Right kidney (tissue), 1 donor: ENCODE measurements at regions not wholly inside any gene's neighbourhood (a gene's known extent, or its start where the extent isn't known, plus 50 kb on each side); places are given as distances from the start of the nearest gene placed in this dataset.

ENCODE experiments used
- DNase-seq: peaks from one replicate; pipeline ENCODE4 v3.0.0-alpha.2; 2016

DNA sequence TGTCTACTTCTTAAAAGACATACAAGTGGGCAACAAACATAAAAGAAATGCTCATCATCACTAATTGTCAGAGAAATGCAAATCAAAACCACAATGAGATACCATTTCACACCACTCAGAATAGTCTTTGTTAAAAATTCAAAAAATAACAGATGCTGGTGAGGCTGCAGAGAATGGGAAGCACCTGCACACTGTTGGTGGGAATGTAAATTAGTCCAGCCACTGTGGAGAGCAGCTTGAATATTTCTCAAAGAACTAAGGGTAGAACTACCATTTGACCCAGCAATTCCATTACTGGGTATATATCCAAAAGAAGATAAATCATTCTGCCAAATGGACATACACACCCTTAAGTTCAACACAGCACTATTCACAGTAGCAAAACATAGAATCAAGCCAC is 61.8 kb upstream of the STEAP1 start:
- DNase-seq = no peak

DNA sequence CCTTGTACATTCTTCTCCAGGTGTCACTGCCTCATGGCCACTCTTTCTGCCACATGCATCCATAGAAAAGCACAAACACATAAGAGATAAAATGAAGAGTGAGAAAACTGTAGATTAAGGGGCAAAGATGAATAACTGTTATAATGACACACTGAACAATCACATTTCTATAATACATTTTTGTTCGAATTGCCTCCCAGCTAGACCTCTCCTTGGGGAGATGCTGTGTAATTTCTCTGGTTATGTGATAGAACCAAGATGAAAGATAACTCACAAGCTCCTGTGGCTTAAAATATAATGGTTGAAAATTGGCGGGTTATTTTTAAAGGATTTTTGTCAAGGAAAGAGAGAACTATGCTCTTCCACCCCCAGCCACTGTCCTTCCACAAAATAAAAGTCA is 60.2 kb upstream of the STEAP1 start:
- DNase-seq = no peak
